ENCODE measurements at regions not wholly inside any gene's neighbourhood (a gene's known extent, or its start where the extent isn't known, plus 50 kb on each side); places are given as distances from the start of the nearest gene placed in this dataset.

- peaks cover under 1% of the 10 kb centered on the region for H3K27me3 Mint-ChIP-seq
- no peak for DNase-seq
- no peak for TF ChIP-seq CTCF (IDR thresholded peaks at IDR 0.05)
- no peak overlapping the region for H3K4me3 Mint-ChIP-seq
- intact Hi-C loops (cut with micrococcal nuclease) = no loop called here
- H3K4me1 Mint-ChIP-seq = no peaks in the 10 kb centered on the region
- H3K27ac Mint-ChIP-seq = no peak overlapping the region
- ChIA-PET POLR2A (no interaction called here), CTCF (no interaction called here)
- H3K9me3 Mint-ChIP-seq = peaks cover 2% of the 10 kb centered on the region
- no peak for ATAC-seq (ENCODE audit: low read depth)
- H3K36me3 Mint-ChIP-seq (ENCODE audit: low read depth) = no peaks in the 10 kb centered on the region
Measured at GRCh38 chr16:77488652-77489051, 53.8 kb upstream of the ADAMTS18 start.

GRCh38 chr16:77491091-77491490 lies 56.3 kb upstream of the ADAMTS18 start:
- no peaks in the 10 kb centered on the region for H3K4me1 Mint-ChIP-seq
- no peaks in the 10 kb centered on the region for H3K27me3 Mint-ChIP-seq
- ATAC-seq (ENCODE audit: low read depth) = no peak
- ChIA-PET CTCF (no interaction called here), POLR2A (no interaction called here)
- intact Hi-C loops (cut with micrococcal nuclease) = no loop called here
- no peak overlapping the region for H3K27ac Mint-ChIP-seq
- TF ChIP-seq CTCF (IDR thresholded peaks at IDR 0.05) = no peak
- no peak for DNase-seq
- H3K4me3 Mint-ChIP-seq = no peak overlapping the region
- no peaks in the 10 kb centered on the region for H3K36me3 Mint-ChIP-seq (ENCODE audit: low read depth)
- H3K9me3 Mint-ChIP-seq = peaks cover 2% of the 10 kb centered on the region

- no peak overlapping the region for H3K4me3 Mint-ChIP-seq
- no peaks in the 10 kb centered on the region for H3K36me3 Mint-ChIP-seq (ENCODE audit: low read depth)
- CTCF ChIA-PET = no interaction called here
- intact Hi-C loops (cut with micrococcal nuclease) = no loop called here
- no peaks in the 10 kb centered on the region for H3K27me3 Mint-ChIP-seq
- POLR2A ChIA-PET = no interaction called here
- TF ChIP-seq CTCF (IDR thresholded peaks at IDR 0.05) = no peak
- H3K27ac Mint-ChIP-seq = no peak overlapping the region
- H3K4me1 Mint-ChIP-seq = no peaks in the 10 kb centered on the region
- no peak for ATAC-seq (ENCODE audit: low read depth)
- no peaks in the 10 kb centered on the region for H3K9me3 Mint-ChIP-seq
- no peak for DNase-seq
Measured at GRCh38 chr16:77496934-77497333, 62.1 kb upstream of the ADAMTS18 start.

GRCh38 chr16:77499373-77500285 lies 64.8 kb upstream of the ADAMTS18 start:
- H3K4me3 Mint-ChIP-seq = no peak overlapping the region
- no peaks in the 10 kb centered on the region for H3K4me1 Mint-ChIP-seq
- POLR2A ChIA-PET = no interaction called here
- H3K9me3 Mint-ChIP-seq = no peaks in the 10 kb centered on the region
- no peak for ATAC-seq (ENCODE audit: low read depth)
- no peak for DNase-seq
- intact Hi-C loops (cut with micrococcal nuclease) = no loop called here
- CTCF ChIA-PET = no interaction called here
- no peak for TF ChIP-seq CTCF (IDR thresholded peaks at IDR 0.05)
- H3K27me3 Mint-ChIP-seq = no peaks in the 10 kb centered on the region
- no peaks in the 10 kb centered on the region for H3K36me3 Mint-ChIP-seq (ENCODE audit: low read depth)
- H3K27ac Mint-ChIP-seq = no peak overlapping the region

GRCh38 chr16:77500286-77500598 lies 65.4 kb upstream of the ADAMTS18 start:
- ATAC-seq (ENCODE audit: low read depth) (no peak), DNase-seq (no peak)
- TF ChIP-seq CTCF (IDR thresholded peaks at IDR 0.05) = no peak
- CTCF ChIA-PET = no interaction called here
- intact Hi-C loops (cut with micrococcal nuclease) = no loop called here
- Mint-ChIP-seq H3K27ac (no peak overlapping the region), H3K27me3 (no peaks in the 10 kb centered on the region), H3K36me3 (ENCODE audit: low read depth) (no peaks in the 10 kb centered on the region), H3K9me3 (no peaks in the 10 kb centered on the region), H3K4me3 (no peak overlapping the region), H3K4me1 (no peaks in the 10 kb centered on the region)
- POLR2A ChIA-PET = no interaction called here
